ENCODE measurements at regions not wholly inside any gene's neighbourhood (a gene's known extent, or its start where the extent isn't known, plus 50 kb on each side); places are given as distances from the start of the nearest gene placed in this dataset.

DNA sequence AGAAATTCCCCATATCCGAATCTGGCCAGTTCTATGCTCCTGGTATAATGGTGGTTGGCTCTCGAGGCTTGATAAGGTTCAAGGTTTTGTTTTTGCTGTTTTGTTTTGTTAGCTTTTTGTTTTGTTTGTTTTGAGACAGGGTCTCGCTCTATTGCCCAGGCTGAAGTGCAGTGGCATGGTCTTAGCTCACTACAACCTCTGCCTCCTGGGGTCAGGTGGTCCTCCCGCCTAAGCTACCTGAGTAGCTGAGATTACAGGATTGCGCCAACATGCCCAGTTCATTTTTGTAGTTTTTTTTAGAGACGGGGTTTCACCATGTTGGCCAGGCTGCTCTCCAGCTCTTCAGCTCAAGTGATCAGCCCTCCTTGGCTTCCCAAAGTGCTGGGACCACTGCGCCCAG lies 109.1 kb upstream of the ERRFI1 start:
- Histone ChIP-seq H3K27me3 (replicated peaks; ENCODE audit: insufficient read depth) (no peaks in the 10 kb centered on the region), H3K4me3 (no peak overlapping the region), H3K36me3 (no peaks in the 10 kb centered on the region), H3K9me3 (no peaks in the 10 kb centered on the region), H3K4me1 (ENCODE audit: control insufficient read depth in 1 of 2, low read depth in 2 of 2) (peaks cover 28 to 60% of the 10 kb centered on the region in 2 donors), H3K27ac (peak overlapping the region; percentile 94 to 96)
- DNase-seq (ENCODE audit: low spot score) (no peak), ATAC-seq (ENCODE audit: insufficient number of reproducible peaks, low FRiP score, low read depth) (no peak)
- TF ChIP-seq, protein P1, sequence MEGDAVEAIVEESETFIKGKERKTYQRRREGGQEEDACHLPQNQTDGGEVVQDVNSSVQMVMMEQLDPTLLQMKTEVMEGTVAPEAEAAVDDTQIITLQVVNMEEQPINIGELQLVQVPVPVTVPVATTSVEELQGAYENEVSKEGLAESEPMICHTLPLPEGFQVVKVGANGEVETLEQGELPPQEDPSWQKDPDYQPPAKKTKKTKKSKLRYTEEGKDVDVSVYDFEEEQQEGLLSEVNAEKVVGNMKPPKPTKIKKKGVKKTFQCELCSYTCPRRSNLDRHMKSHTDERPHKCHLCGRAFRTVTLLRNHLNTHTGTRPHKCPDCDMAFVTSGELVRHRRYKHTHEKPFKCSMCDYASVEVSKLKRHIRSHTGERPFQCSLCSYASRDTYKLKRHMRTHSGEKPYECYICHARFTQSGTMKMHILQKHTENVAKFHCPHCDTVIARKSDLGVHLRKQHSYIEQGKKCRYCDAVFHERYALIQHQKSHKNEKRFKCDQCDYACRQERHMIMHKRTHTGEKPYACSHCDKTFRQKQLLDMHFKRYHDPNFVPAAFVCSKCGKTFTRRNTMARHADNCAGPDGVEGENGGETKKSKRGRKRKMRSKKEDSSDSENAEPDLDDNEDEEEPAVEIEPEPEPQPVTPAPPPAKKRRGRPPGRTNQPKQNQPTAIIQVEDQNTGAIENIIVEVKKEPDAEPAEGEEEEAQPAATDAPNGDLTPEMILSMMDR (IDR thresholded peaks at IDR 0.05) = no peak

DNA sequence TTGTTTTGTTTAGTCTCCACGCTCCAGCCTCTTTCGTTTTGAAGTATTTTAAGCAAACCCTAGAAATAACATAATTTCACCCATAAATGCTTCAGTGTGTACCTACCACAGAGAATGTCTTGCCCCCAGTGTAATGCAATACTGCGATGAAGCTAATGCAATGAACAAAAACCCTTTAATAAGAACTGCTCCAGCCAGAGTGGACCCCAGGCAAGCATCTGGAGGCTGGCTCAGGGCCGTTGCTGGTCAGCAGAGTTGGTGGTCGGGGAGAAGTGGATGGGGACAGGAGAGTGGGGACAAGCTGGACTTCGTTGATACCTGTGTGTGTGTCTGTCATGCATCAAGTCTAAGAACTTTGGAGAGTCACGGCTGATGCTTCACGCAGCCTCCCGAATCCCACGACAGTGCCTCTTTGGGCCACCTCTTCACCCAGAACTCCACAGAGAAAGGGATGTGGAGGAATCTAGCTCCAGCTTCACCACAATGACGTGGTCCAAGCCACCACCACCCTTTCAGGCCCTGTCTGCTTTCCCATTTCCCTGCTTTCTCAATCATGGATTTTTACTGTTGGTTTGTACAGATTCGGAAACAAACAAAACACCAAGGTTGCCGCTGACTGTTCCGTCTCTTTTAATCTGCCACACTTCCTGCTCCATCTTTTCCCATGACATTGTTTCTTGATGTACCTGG lies 108.6 kb upstream of the ERRFI1 start:
- no peaks in the 10 kb centered on the region for H3K27me3 ChIP-seq (replicated peaks; ENCODE audit: insufficient read depth)
- peak overlapping the region; percentile 94 to 96 for H3K27ac ChIP-seq
- H3K4me3 ChIP-seq = peak overlapping the region; percentile 56
- ATAC-seq (ENCODE audit: insufficient number of reproducible peaks, low FRiP score, low read depth) (no peak), DNase-seq (ENCODE audit: low spot score) (no peak)
- H3K9me3 ChIP-seq = no peaks in the 10 kb centered on the region
- no peaks in the 10 kb centered on the region for H3K36me3 ChIP-seq
- TF ChIP-seq, protein P1 (IDR thresholded peaks at IDR 0.05) = no peak
- H3K4me1 ChIP-seq (ENCODE audit: control insufficient read depth in 1 of 2, low read depth in 2 of 2) = peaks cover 28 to 60% of the 10 kb centered on the region in 2 donors

DNA sequence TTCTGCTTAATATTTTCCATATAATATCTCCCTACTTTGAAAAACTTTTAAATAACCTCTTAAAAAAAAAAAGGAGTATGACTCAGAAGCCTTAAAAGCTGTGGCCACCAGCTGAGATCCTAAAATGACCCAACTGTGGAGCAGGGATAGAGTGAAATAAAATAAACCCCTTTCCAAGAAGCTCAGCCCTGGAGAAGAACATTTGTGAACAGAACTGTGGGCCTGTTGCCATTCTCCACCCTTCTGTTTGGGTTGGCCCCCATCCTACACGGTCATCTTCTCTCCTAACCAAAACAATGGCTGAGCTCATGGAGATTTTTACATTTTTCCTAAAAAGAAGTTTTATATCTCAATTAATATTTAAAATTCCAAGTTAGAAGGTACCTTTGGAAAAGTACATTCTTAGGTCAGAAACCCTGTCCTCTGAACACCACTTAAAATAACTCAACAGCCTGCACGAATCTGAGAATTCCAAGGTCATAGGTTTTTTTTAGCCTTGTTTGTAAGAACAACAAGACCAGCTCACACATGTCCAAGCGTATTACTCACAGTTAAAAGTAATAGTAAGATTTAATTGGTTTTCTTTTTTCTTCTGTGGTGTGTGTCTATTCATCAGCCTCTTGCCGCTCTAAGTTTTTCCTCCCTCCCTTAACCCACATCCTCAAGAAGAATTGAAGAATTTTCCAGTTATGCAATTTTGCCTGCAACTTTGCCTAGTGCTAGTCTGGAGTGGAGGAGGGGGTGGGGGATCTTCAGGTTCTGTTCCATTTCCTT lies 107.7 kb upstream of the ERRFI1 start:
- H3K36me3 ChIP-seq = no peaks in the 10 kb centered on the region
- H3K9me3 ChIP-seq = no peaks in the 10 kb centered on the region
- peak overlapping the region; percentile 56 for H3K4me3 ChIP-seq
- ATAC-seq (ENCODE audit: insufficient number of reproducible peaks, low FRiP score, low read depth) (peak; percentile 77), DNase-seq (ENCODE audit: low spot score) (peak; percentile 46)
- H3K27ac ChIP-seq = peak overlapping the region; percentile 94 to 96
- peaks cover 28 to 60% of the 10 kb centered on the region in 2 donors for H3K4me1 ChIP-seq (ENCODE audit: control insufficient read depth in 1 of 2, low read depth in 2 of 2)
- TF ChIP-seq, protein P1 (IDR thresholded peaks at IDR 0.05) = no peak
- H3K27me3 ChIP-seq (replicated peaks; ENCODE audit: insufficient read depth) = no peaks in the 10 kb centered on the region

DNA sequence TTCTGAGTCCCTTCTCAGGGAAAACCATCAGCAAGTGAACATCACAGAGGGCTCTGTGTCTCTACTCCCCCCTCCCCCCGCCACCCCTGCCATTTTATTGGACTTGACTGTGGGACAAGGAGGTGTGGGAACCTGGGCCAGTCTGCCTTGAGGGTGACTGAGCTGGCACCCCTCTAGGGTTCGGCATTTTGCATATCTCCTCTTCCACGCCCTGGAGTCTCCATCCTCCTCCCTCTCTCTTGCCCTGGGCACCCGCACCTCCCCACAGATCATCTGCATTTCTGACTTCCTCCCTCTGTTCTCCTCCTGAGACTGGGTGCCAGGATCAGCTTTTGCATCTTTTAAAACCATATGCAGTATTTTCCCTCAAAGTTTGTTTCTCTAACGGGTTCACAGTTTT lies 107.1 kb upstream of the ERRFI1 start:
- DNase-seq (ENCODE audit: low spot score) (no peak), ATAC-seq (ENCODE audit: insufficient number of reproducible peaks, low FRiP score, low read depth) (no peak)
- Histone ChIP-seq H3K9me3 (no peaks in the 10 kb centered on the region), H3K36me3 (no peaks in the 10 kb centered on the region), H3K27me3 (replicated peaks; ENCODE audit: insufficient read depth) (no peaks in the 10 kb centered on the region), H3K4me3 (peak overlapping the region; percentile 48), H3K27ac (peak overlapping the region; percentile 94 to 96), H3K4me1 (ENCODE audit: control insufficient read depth in 1 of 2, low read depth in 2 of 2) (peaks cover 25 to 62% of the 10 kb centered on the region in 2 donors)
- TF ChIP-seq, protein P1 (IDR thresholded peaks at IDR 0.05) = no peak

DNA sequence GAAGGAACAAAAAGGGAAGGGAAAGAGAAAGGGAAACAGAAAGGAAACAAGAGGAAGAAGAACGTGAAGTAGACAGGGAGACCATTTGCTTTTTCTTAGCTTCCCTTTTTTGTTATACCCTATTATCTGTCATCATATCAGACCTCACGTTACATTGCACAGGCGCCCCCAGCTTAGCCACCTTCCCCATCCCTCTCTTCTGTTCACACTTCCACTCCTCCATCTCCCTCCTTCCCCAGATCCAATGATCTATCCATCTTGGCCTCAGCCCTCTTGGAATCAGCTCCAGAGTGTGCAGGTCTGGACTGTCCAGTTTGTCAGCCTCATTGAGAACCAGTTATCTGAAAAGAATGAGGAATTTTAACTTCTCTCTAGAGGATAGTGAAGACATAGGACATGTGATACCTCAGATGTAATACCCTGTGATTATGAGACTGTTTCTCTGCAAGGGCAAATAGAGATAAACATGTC lies 101.1 kb upstream of the ERRFI1 start:
- Histone ChIP-seq H3K36me3 (no peaks in the 10 kb centered on the region), H3K27me3 (replicated peaks; ENCODE audit: insufficient read depth) (no peaks in the 10 kb centered on the region), H3K27ac (peak overlapping the region in 1 of 2 donors; percentile 27), H3K9me3 (no peaks in the 10 kb centered on the region), H3K4me3 (no peak overlapping the region), H3K4me1 (ENCODE audit: control insufficient read depth in 1 of 2, low read depth in 2 of 2) (peaks cover 8 to 39% of the 10 kb centered on the region in 2 donors)
- TF ChIP-seq, protein P1 (IDR thresholded peaks at IDR 0.05) = no peak
- DNase-seq (ENCODE audit: low spot score) (no peak), ATAC-seq (ENCODE audit: insufficient number of reproducible peaks, low FRiP score, low read depth) (no peak)

Data from thoracic aorta (tissue), 2 donors.